GM21423 (cell line): ENCODE measurements at regions not wholly inside any gene's neighbourhood (a gene's known extent, or its start where the extent isn't known, plus 50 kb on each side); places are given as distances from the start of the nearest gene placed in this dataset.
"Not testable (repeated sequence)": the region's sequence is repeated elsewhere in the genome, so short reads cannot be mapped to it uniquely, and the experiment has no call there.

Experiments
- ATAC-seq: cut with Tn5 transposase; IDR thresholded peaks from one replicate; pipeline ENCODE4 v1.9.1; 2021; ENCODE audit warnings: mild to moderate bottlenecking, moderate library complexity; ENCODE audit not compliant: unreplicated experiment

DNA sequence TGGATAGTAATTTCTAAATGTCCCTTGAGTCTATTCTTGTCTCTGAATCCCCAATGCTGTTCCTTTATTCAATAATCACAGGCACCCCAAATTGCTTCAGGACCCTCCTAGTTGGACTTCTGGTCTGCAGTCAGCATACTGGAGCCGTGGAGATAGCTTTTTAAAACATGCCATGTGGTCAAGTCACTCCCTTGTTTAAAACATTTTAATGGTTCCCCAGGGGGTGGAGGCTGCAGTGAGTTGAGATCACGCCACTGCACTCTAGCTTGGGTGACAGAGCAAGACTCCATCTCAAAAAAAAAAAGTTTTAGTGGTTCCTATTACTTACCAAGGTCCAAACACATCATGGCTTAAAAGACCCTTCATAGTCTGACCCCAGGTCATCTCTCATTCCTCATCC lies 220.3 kb downstream of the ADAMTS15 start:
- ATAC-seq: no peak

DNA sequence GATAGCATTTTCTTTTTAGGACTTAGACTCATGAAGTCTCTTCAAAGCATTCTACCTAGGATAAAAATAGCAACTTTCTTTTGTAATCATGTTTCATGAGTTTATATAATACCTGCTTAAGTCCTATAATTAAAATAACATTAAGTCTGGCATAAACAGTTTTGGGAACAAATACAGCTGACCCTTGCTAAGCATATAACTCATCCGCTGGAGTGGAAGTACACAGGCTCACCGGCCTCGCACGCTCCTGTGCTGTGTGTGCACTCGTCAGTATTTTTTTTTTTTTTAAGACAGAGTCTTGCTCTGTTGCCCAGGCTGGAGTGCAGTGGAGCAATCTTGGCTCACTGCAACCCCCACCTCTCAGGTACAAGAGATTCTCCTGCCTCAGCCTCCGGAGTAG lies 221.8 kb downstream of the ADAMTS15 start:
- ATAC-seq: no peak

DNA sequence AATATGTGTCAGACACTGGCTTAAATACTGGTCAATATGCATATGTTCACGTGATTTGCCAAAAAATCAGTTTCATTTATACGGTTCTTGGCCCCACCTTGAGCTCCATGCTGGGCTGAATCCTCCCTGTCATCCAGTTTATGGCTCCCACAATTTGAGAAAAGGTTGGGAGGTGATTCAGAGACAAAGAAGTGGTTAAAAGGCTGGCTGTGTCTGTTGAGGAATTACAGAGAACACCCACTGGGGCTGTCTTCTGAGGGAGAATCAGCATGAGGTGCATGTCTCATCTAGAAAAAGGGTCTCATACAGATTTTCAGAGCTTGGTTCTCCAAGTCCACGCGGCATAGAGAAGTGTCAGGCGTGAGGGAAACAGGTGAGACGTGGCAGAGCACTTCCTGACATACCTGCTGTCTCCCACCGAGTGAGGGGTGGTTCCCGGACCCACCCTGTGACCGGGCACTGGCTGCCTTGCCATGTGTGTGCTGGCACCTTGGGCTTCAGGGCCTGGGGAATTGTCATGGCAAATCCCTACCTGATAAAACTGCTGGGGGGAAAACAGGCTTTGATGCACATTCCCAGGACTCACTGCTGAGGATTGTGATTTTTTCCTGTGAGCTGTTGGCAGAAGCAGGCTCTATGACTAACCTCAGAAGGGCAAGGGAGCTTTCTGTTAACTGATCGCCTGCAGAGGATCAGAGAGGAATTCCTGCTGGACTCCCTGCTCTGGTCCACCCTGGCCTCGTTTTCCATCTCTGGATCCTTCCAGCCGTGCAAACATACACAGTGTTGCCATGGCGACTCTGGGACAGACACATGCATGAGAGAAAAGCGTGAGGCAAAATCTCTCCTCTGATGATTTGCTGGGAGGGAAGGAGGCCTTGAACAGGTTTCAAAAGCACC lies 223.6 kb downstream of the ADAMTS15 start:
- no peak for ATAC-seq

DNA sequence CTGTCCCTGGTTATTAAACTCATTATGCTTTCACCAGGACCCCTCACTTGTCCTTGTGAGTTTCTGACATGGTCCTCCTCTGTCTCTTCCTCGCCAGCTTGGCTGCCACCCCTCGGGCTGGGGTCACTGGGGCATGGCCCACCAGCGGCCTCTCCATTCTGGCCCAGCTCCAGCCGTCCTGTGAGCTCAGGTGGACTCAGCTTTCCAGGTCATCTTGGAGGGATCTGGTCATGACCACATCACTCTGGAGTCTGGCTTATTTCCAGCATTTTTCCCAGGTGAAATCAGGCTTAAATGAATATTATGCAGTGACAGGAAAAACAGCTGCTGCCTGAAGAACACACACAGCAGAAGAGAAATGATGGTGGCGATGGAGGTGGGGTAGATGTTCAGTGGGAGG lies 224.5 kb downstream of the ADAMTS15 start:
- no peak for ATAC-seq

DNA sequence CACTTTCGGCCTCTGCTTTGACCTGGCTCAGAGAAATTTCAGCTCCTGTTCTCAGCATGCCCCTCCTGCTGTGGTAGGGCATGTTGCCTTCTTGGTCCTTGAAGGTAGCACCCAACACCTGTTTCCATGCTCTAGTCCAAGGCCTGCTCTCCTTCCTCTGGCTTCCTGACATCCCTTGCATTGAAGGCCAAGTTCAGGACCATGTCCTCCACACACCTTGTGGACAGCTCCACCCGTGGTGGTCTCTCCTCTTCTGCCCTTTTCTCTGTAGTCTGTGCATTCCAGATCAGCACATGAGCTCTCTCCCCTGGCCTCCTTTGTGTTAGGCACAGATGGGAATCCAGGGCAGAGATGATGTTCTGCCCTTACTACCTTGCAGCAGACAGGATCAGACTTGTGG lies 225.3 kb downstream of the ADAMTS15 start:
- no peak for ATAC-seq

DNA sequence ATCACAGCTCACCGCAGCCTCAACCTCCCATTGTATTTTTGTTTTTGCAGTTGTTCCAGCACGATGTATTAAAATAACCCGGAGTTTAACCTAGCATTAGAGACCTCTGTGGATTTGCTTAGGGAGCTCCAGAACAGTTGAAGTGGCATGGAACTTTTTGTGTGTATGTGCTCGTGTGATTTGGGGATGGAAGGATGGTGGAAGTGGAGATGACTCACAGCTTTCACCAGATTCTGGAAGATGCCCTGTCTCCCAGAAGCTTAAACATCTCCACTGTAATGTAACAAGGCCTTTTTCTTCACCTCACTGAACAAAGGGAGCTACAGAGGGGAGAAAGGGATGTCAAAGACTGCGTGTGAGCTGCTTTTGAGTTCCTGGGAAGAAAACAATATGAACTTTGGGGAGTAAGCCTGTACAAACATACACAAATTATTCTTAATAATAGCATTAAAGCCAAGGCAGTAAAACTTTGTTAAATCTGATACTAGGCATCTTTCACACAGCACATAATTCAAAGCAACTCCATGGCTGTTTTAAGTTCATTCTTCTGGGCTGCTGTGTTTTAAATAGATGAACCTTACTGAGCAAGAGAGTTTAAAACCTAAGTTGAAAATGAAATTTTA lies 226.4 kb downstream of the ADAMTS15 start:
- no peak for ATAC-seq

DNA sequence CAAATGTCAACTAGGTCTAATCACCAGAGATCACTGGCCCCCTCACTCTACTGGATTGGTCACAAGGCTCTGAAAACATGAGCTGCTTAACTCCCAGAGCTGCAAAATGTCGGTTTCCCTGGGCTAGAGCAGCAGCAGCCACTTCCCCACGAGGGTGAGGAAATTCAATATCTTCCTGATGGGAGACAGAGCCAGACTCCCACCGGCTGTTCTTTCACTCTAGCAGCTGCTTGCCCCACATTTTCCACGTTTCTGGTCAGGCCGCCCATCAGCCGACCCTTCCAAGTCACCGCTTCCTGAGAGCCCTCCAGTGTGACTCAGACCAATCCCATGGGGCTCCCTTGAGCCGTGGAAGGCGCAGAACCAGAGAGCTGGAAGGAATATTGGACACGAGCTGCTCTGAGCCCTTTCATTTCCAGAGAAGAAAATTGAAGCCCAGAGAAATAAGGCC lies 227.0 kb downstream of the ADAMTS15 start:
- no peak for ATAC-seq

DNA sequence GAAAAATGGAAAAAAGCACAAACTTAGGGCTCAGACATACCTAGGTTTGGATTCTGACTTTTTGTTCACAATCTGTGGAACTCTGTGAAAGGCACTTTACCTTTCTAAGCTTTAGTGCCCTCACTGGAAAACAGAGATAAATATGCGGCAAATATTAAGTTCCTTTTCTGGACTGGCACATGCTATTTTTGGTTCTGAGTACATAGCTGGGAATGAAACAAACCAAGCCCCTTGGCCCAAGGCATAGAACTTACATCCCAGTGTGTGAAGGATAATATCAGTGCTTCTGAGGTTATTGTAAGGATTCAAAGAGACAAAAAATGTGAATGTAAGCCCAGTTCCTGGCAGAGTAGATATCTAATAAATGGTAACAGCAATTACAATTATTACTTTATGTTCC lies 227.5 kb downstream of the ADAMTS15 start:
- ATAC-seq: no peak

DNA sequence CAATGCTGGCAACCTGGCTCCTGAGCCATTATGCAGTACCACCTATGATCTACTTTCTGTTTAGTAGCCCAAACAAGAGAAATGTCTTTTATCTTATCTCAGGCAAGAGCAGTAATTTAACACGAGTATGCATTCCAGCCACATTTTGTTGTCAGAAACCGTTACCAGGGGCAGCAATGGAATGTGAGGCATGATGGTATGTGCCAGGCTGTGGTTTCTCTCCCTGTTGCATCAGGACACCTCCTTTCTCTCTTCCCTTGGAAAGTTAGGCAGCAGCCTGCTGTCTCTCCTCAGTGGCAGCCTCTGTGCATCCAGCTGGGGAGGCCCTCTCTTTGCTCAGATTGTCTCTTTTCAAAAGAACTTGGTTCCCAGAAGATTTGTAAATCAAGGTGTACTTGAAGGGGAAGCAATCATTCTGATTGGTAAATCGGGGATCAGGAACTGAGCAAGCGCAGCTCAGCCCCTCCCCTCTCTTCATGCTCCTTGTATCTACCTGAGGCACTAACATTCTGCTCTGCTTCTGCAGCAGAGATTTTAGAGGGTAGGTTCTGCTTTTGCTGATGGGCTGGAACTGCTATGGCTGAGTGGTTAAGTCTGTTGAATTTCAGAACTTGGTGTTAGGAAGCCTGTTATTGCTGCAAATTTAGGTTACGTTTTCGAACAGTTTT lies 229.2 kb downstream of the ADAMTS15 start:
- ATAC-seq: no peak

DNA sequence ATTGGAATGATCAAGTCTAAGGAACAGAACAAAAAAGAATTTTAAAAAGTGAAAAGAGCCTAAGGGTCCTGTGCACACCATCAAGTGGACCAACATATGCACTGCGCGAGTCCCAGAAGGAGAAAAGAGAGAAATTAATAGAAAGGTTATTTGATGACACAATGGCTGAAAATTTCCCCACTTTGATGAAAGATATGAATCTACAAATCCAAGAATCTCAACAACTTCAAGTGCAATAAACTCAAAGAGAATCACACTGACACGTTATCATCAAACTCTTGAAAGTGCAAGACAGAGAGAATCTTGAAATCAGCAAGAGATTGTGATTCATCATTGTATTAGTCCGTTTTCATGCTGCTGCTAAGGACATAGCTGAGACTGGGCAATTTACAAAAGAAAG lies 230.8 kb downstream of the ADAMTS15 start:
- ATAC-seq: no peak

DNA sequence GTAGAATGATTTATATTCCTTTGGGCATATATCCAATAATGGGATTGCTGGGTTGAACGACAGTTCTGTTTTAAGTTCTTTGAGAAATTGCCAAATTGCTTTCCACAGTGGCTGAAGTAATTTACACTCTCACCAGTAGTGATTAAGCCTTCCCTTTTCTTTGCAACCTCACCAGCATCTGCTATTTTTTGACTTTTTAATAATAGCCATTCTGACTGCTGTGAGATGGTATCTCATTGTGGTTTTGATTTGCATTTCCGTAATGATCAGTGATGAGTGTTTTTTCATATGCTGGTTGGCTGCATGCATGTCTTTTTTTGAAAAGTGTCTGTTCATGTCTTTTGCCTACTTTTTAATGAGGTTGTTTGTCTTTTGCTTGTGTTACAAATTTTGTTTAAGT lies 233.8 kb downstream of the SNX19 start:
- ATAC-seq: not testable (repeated sequence)

DNA sequence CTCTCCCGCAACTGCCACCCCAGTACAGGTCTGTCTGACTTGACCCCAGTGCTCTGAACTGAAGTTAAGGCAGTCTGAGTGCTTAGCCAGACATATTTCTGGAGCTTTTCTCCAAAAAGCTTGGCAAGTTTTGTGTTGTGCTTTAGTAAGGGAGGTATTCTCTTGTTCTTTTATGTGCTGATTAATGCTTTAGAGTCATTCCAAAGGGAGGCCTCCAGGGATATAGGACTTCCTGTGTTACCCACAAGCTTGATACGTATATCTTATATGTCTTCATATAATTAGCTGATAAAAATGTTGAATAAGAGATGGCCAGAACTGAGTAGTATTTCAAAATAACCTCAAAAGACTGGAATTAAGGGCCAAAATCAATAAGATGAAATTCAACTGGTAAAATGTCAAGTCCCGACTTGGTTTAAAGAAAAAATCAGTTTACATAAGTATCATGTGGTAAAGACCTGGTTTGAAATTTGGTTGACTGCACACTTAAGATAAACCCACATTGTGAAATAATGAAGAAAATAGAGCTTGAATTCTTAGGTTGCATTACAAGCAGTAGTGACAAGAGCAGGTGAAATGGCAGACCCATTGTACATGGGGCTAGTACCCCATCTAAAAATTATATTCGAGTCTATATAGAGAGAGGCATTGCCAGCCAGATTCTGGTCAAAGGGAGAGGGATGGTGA lies 226.9 kb downstream of the SNX19 start:
- ATAC-seq: no peak

DNA sequence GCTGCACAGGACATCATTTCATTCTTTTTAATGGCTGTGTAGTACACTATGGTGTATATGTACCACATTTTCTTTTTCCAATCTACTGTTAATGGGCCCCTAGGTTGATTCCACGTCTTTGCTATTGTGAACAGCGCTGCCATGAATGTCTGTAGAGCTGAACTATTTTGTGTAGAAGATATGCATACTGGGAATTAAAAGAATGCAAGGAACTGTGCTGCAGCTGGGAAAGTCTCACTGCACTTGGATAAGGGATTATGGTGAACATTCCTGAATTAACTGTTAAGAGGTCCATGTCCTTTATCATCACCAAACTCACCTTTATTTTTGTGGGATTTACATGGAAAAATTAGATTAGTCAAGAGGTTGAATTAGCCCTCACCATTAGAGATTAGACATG lies 224.7 kb downstream of the SNX19 start:
- no peak for ATAC-seq

DNA sequence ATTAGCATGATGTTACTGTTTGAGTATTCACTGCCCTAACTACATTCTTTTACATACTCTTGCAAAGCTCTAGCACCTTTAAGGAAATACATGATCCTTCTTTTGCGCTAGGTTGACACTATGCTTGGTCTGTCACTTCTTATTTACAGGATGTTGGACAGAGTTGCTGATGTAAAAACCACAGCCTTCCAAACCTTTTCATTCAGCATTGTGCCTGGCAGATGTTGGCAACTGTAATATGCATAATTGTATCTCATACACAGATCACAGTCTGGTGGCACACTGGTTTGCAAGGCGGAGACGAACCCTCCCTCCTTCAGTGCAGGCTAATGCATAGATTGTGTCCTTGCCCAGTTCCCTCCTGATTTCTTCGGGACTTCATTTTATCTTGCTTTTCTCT lies 224.1 kb downstream of the SNX19 start:
- no peak for ATAC-seq

DNA sequence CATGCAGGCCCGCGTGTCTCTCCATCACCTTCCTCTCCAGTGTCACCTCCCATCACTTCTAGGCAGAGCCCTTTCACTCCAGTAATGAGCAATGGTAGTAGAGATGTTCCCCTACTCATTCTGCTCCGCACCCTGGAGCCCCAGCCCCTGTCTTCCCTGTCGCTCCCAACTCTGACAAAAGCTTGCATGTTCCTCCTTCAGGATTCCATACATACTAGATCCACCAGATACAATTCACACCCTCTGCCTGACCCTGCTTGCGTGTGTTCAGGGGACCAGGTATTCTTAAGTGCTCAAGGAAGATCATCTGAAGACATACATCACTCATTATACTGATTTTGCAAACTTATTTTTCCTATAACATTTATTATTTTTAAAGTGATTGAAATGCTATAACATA lies 222.7 kb downstream of the SNX19 start:
- no peak for ATAC-seq

DNA sequence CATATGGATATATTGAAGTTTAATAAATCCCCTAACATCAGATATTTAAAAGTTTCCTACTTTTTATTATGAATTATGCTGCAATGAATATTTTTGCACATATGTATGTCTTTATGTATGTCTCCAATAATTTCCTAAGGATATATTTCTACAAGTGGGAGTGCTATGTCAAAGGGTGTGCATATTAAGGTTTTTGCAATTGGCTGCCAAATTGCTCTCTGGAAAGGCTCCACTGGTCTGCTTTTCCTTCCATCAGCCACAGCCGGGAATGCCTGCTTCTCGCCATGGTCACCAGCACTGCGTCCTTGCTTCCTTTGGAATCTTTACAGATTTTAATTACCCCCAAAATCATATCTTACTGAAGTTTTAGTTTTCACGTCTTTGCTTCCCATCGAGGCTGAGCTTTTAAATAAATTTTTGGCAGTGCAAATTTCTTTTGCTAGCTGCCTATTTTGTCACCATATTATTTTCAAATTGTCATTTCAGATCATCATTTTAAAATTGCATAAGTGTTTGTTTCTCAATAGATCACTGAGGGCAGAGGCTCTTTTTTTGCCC lies 221.7 kb downstream of the SNX19 start:
- no peak for ATAC-seq

DNA sequence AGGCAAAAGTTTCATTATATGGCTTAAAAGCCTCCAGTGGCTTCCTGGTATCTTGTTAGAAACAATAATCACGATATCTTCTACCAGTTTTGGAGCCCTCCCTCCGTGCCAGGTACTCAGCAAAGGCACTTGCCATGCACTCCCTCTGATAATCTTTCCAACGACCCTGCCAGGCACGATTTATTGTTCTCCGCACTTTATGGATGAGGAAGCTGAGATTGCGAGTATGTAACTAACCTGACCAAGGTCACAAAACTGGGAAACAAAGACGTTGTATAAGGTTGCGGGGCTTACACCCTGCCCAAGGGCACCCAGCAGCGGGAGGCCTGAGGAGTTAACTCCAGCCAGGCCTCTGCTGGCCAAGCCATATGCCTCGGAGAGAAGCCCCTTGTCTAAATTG lies 218.1 kb downstream of the SNX19 start:
- ATAC-seq: no peak

DNA sequence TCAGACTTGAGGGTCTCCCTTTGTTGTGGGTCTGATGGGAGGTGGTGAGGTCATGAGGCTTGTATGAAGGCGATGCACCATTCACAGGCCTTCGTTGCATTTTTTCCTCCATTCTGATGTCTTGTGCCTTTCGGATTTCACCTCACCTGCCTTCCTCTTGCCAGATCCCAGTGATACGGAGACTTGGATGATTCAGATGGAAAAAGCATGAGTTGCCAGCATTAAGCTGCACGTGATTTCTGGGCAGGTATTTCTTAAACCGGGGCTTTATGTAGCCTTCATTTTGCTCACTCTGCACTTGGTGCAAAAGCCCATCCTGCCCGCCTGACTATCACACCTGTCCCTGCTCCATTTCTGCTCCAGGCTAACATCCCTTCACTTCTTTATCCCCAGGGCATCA lies 216.7 kb downstream of the SNX19 start:
- no peak for ATAC-seq

DNA sequence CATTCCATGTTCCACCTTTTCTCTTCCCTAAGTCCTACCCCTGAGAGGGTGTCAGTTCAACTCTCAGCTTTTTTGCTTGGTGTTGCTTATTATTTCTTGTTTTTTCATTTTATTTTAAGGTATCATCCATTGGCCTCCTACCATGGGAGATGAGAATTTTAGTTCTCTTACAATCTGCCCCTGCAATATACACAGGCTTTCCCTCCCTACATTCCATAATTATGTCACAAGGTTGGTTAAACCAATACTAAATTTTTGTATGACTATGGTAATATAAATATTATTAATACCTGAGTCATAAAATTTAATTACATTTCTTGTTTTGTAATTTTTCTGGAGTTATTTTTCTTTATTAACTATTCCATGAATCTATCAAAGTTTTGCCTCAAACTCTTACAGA lies 216.2 kb downstream of the SNX19 start:
- no peak for ATAC-seq

DNA sequence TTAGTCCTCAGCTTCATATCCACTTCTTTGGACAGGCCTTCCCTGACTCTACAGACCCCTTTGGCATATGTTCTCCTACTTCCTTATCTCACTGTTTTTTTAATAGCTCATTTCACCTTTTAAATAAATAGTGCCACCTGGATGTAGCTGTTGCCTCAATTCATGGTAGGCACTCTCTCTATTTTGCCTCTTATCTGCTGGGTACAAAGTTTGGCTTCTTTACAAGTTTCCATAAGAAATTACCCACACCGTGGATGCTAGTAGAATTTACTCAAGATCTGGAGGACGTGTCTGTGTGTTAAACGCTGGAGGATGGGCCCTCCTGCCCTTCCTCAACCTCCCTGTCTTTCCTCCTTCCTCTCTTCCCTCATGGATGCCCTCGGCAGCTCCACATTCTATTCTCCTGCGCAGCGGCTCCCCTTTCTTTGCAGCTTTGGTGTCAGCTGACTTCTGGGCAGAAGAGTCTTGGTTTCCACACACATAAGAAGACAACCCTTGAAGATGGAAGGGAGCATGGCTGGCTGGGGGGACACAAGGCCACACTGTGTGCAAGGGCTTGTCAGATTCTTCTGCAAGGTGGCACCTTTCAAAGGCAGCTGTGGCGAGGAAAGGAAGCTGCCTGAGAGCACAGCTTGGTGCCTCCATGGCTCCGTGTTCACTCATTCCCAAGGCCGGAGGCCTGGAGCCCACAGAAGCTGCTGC lies 212.6 kb downstream of the SNX19 start:
- ATAC-seq: no peak
